ENCODE measurements at regions not wholly inside any gene's neighbourhood (a gene's known extent, or its start where the extent isn't known, plus 50 kb on each side); places are given as distances from the start of the nearest gene placed in this dataset.

DNA sequence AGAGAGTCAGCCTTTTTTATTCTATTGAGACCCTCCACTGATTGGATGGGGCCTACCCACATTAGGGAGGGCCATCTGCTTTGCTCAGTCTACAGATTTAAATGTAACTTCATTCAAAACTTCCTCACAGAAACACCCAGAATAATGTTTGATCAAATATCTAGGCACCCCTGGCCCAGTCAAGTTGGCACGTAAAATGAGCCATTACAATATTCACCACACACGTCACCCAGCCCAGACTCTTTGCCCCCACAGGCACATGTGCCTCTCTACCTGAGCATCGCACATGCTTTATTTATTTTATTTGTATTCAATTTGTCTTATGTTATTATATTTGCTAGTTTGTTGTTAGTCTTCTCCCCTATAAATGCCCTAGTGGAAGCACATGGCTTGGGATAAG is 70.9 kb upstream of the EYA2 start:
- Mint-ChIP-seq H3K4me3 (no peak overlapping the region), H3K9me3 (no peaks in the 10 kb centered on the region), H3K4me1 (no peaks in the 10 kb centered on the region), H3K27me3 (peaks cover 11% of the 10 kb centered on the region), H3K36me3 (no peaks in the 10 kb centered on the region), H3K27ac (no peak overlapping the region)
- DNase-seq, result no peak
- POLR2A ChIA-PET, result no interaction called here
- no peak for ATAC-seq (ENCODE audit: low read depth)

DNA sequence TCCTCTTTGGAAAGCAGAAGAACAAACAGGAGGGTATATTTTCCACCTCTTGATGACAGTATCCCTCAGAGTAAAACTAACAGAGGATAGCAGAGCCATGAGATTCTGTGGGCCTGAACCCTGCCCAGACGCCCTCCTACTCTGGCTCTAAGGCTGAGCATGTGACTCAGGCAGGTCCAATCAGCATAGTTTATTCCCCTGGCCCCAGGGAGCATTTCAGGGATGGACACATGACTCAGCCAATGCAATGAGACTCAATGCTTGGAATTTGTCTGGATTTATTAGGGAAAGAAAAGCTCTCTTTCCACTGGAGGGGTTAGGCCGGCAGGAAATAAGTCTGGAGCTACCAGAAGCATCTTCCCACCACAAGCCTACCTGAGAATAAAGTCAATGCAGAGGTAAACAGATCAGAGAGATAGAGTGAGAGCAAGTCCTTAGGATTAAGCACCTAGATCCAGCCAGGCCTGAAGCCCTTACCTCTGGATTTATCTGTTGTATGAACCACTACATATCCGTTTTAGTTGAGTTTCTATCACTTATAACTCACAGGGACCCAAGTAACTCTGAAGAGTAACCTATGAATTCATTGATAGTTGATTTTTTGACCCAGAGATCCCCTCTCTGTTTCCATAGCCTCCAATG is 68.2 kb upstream of the EYA2 start:
- H3K27me3 Mint-ChIP-seq, result peaks cover 13% of the 10 kb centered on the region
- H3K4me3 Mint-ChIP-seq, result no peak overlapping the region
- no peaks in the 10 kb centered on the region for H3K9me3 Mint-ChIP-seq
- no peaks in the 10 kb centered on the region for H3K4me1 Mint-ChIP-seq
- H3K27ac Mint-ChIP-seq, result no peak overlapping the region
- DNase-seq (no peak), ATAC-seq (ENCODE audit: low read depth) (no peak)
- H3K36me3 Mint-ChIP-seq, result no peaks in the 10 kb centered on the region
- POLR2A ChIA-PET, result no interaction called here

DNA sequence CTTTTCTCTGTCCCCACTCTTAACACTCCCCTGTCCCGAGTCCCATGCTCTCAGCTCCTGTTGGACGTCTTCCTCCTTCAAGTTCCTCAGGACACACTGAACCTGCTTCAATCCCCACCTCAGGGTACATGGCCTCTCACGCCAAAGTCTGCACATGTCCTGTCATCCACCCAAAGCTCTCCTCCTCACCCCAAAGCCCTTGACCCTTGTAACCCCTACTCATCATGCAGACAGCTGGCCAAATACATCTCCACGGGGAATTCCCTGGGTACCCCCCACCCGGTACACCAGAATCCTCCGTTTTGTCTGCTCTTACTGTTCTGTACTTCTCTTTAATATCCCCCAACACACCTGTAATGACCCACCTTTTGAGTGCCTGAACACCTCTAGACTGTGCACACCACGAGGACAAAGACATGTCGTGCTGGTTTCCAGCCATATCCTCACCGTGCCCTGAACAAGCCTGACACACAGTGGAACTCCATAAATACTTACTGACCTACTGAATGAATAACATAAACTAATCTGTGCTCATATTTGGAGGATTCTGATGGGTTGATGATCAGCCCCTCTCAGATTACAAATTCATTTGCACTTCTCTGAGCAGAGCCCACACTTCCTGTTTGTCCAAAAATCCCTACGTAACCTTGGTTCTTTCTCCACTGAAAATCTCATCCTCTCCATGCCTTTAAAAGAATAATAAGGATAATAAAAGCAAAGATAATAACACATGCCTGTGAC is 66.8 kb upstream of the EYA2 start:
- Mint-ChIP-seq H3K9me3 (no peaks in the 10 kb centered on the region), H3K27ac (no peak overlapping the region), H3K36me3 (no peaks in the 10 kb centered on the region), H3K4me1 (no peaks in the 10 kb centered on the region), H3K4me3 (no peak overlapping the region), H3K27me3 (peaks cover 12% of the 10 kb centered on the region)
- ATAC-seq (ENCODE audit: low read depth), result no peak
- no peak for DNase-seq
- POLR2A ChIA-PET, result interaction anchor here (0.6 kb wide), 1 partner anchor 146 kb away, joined by 3 read pairs; no protein-coding TSS in a partner anchor

DNA sequence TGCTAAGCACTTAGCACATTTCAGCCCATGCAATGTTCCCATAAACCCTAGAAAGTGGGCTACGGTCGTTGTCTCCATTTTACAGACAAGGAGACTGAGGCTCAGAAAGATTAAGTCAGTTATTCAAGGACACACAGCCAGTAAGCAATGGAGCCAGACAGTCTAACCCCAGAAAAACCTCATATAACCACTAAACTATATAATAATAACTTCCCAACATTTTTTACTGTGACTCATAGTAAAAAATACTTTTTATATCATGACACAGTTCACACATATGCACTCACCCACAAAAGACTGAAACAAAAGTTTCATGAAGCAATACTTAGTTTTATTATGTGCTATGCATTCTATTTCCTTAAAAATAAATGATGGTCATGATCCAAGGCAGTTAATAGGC is 66.2 kb upstream of the EYA2 start:
- Mint-ChIP-seq H3K4me1 (no peaks in the 10 kb centered on the region), H3K27me3 (peaks cover 16% of the 10 kb centered on the region), H3K9me3 (no peaks in the 10 kb centered on the region), H3K27ac (no peak overlapping the region), H3K4me3 (no peak overlapping the region), H3K36me3 (no peaks in the 10 kb centered on the region)
- POLR2A ChIA-PET, result no interaction called here
- ATAC-seq (ENCODE audit: low read depth), result no peak
- no peak for DNase-seq

DNA sequence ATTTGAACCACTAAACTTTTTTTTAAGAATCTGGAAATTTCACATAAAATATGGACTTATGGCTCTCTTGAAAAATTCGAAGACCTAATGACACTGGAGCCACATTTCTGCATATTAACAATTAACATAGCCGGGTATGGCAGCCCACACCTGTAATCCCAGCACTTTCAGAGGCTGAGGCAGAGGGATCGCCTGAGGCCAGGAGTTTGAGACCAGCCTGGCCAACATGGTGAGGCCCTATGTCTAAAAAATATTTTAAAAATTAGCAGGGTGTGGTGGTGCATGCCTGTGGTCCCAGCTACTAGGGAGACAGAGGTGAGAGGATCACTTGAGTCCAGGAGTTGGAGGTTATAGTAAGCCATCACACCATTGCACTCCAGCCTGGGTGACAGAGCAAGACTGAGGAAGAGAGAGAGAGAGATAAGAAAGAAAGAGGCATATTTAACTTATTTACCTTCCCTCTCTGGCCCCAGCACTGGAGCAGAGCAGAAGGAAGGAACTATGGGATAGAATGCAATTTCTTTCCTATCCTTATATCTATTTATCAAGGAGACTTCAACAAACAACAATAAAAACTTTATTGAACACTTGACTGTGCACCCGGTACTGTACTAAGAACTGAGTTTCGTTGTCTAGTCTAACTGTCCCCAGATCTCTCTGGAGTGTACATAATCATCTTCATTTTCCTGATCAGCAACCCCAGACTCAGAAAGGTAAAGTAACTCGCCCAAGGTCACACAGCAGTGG is 63.6 kb upstream of the EYA2 start:
- ATAC-seq (ENCODE audit: low read depth) (no peak), DNase-seq (no peak)
- Mint-ChIP-seq H3K9me3 (no peaks in the 10 kb centered on the region), H3K27me3 (peaks cover 7% of the 10 kb centered on the region), H3K36me3 (no peaks in the 10 kb centered on the region), H3K27ac (no peak overlapping the region), H3K4me3 (no peak overlapping the region), H3K4me1 (no peaks in the 10 kb centered on the region)
- POLR2A ChIA-PET, result no interaction called here

DNA sequence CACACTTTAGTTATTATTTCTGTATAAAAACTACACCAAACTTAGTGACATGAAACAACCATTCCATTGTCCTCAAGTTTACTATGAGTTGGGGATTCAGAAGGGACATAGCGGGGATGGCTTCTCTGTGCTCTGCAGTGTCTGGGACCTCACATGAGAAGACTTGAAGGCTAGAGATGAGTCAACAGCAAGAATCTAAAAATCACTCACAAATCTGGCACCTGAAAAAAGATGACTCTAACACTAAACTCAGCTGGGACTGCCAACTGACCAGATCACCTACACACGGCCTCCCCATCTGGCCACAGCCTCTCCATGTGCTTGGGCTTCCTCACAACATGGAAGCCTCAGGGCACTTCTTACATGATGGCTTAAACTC is 63.0 kb upstream of the EYA2 start:
- Mint-ChIP-seq H3K36me3 (no peaks in the 10 kb centered on the region), H3K27ac (no peak overlapping the region), H3K27me3 (peaks cover 6% of the 10 kb centered on the region), H3K4me1 (no peaks in the 10 kb centered on the region), H3K9me3 (no peaks in the 10 kb centered on the region), H3K4me3 (no peak overlapping the region)
- ATAC-seq (ENCODE audit: low read depth) (no peak), DNase-seq (no peak)
- POLR2A ChIA-PET, result no interaction called here

DNA sequence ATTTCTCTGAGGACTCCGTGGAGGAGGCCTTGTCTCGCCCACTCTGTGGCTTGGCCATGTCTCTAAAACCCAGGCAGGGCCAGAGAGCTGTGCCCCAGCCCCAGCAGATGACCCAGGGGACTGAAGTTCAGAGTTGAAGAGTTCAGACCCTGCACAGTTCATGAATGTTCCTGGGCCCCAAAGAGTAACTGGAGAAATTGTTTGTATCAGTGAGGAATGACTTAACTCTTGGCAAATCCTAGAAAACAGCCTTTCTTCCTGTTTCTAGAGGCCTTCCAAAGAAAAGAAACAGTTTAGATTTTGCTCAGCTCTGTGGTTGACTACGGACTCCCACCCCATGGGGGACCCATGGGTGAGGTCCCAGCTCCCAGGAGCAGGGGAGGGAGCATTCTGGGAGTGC is 62.1 kb upstream of the EYA2 start:
- Mint-ChIP-seq H3K9me3 (no peaks in the 10 kb centered on the region), H3K4me1 (no peaks in the 10 kb centered on the region), H3K4me3 (no peak overlapping the region), H3K36me3 (no peaks in the 10 kb centered on the region), H3K27me3 (peaks cover 8% of the 10 kb centered on the region), H3K27ac (no peak overlapping the region)
- DNase-seq (no peak), ATAC-seq (ENCODE audit: low read depth) (no peak)
- POLR2A ChIA-PET, result no interaction called here

DNA sequence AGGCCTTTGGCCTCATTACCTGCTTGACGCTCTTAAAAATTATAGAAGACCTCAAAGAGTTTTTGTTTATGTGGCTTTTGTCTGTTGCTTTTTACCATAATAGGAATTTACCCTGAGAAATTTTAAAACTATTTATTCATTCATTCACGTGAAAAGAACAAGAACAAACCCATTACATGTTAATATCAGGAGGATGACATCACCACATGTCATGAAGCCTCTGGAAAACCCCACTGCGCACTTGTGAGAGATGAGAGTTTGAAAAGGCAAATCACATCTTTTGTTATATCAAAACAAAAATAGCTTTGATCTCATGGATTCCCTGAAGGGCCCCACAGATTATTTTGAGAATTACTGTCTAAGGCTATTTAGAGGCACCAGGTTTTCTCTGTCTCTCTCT is 61.3 kb upstream of the EYA2 start:
- Mint-ChIP-seq H3K9me3 (no peaks in the 10 kb centered on the region), H3K4me3 (no peak overlapping the region), H3K36me3 (no peaks in the 10 kb centered on the region), H3K4me1 (no peaks in the 10 kb centered on the region), H3K27ac (no peak overlapping the region), H3K27me3 (peaks cover 12% of the 10 kb centered on the region)
- no peak for DNase-seq
- ATAC-seq (ENCODE audit: low read depth), result no peak
- POLR2A ChIA-PET, result no interaction called here

DNA sequence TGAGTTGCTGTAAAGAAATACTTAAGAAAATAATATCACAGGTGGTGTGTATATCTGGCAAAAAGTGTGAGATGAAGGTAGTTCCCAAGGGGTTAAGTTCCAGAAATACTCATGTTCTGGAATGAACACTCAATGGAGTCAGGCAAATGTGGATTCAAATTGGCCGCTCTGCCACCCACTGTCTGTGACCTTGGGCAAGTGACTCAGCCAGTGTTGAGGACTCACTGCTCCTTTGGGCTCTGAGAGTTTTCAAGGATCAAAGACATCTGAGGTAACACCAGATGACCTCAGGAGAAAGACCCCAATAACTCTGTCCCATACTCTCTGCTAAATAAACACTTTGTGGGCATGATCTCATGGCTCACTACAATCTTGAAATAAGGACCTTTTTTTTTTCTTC is 59.2 kb upstream of the EYA2 start:
- Mint-ChIP-seq H3K4me1 (no peaks in the 10 kb centered on the region), H3K36me3 (no peaks in the 10 kb centered on the region), H3K27me3 (peaks cover 10% of the 10 kb centered on the region), H3K9me3 (no peaks in the 10 kb centered on the region), H3K27ac (no peak overlapping the region), H3K4me3 (no peak overlapping the region)
- DNase-seq (no peak), ATAC-seq (ENCODE audit: low read depth) (no peak)
- POLR2A ChIA-PET, result no interaction called here

DNA sequence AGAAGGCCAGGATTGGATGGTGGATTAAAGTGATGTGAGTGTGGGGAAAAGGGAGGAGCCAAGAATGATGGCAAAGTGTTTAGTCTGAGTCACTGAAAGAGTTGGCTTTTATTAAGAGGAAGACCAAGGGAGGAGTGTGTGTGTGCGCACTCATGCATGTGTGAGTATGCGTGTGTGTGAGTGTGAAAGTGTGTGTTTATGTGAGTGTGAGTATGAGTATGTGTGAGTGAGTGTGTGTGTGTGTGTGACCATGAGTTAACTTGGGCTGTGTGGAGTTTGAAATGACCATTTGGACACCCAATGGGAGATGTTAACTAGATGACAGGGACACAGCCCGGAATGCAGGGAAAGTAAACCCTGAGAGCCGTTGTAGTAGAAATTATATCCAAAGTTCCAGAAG is 57.6 kb upstream of the EYA2 start:
- H3K36me3 Mint-ChIP-seq, result no peaks in the 10 kb centered on the region
- H3K27me3 Mint-ChIP-seq, result peaks cover 15% of the 10 kb centered on the region
- H3K4me1 Mint-ChIP-seq, result no peaks in the 10 kb centered on the region
- no peak for DNase-seq
- H3K4me3 Mint-ChIP-seq, result no peak overlapping the region
- H3K27ac Mint-ChIP-seq, result no peak overlapping the region
- POLR2A ChIA-PET, result no interaction called here
- H3K9me3 Mint-ChIP-seq, result no peaks in the 10 kb centered on the region
- no peak for ATAC-seq (ENCODE audit: low read depth)

DNA sequence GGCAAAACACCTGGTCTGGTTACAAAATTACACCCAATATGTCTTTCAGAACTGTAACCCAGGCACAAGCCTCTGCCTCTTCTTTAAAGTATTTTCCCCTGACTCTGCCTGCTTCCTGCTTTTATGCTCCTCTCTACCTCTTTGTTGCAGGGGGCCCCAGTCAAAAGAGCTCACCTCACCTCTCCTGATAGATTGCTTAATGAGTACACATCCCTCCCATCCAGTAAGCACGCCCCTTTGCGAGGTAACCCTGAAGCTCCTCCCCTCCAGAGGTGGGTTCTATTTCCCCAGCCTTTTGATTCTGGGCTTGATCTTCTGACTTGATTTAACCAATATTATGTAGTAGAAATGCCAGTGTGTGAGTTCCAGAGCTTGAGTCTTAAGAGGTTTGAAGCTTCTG is 56.6 kb upstream of the EYA2 start:
- no peak overlapping the region for H3K27ac Mint-ChIP-seq
- no peaks in the 10 kb centered on the region for H3K4me1 Mint-ChIP-seq
- POLR2A ChIA-PET, result no interaction called here
- H3K27me3 Mint-ChIP-seq, result peaks cover 17% of the 10 kb centered on the region
- H3K4me3 Mint-ChIP-seq, result no peak overlapping the region
- H3K36me3 Mint-ChIP-seq, result no peaks in the 10 kb centered on the region
- ATAC-seq (ENCODE audit: low read depth) (no peak), DNase-seq (no peak)
- H3K9me3 Mint-ChIP-seq, result no peaks in the 10 kb centered on the region

DNA sequence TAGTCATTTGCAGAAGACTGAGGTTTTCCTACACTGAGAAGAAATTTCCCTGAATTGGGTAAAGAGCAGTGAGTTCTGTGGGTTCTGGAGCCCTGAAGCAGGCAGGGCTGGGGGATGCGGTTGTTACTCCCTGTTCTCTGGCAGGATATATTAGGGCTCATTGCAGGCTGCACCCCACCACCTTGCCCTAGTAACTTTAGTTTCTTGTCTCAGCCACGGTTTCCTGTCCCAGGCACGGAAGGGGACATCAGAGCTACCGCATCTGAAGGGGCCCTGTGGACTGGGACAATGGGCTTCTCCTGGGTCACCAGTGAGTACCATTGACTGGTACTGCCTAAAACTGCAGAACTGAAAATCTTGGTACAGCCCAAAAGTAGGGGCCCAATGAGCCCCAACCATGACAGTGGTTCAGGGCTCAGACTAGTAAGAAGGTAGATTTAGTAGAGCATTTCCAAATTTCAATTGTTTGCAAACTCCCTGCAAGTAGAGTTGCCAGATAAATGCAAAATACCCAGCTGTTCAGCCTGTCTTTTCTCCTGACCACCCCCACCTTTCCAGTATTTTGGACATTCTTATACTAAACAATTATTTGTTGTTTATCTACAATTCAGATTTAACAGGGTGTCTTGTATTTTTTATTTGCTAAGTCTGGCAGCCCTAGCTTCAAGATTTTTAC is 54.5 kb upstream of the EYA2 start:
- H3K27ac Mint-ChIP-seq, result no peak overlapping the region
- H3K4me3 Mint-ChIP-seq, result no peak overlapping the region
- ATAC-seq (ENCODE audit: low read depth) (no peak), DNase-seq (no peak)
- H3K36me3 Mint-ChIP-seq, result no peaks in the 10 kb centered on the region
- no peaks in the 10 kb centered on the region for H3K9me3 Mint-ChIP-seq
- H3K4me1 Mint-ChIP-seq, result no peaks in the 10 kb centered on the region
- H3K27me3 Mint-ChIP-seq, result peaks cover 13% of the 10 kb centered on the region
- POLR2A ChIA-PET, result no interaction called here

Measured in activated naive CD8-positive, alpha-beta T cell treated with anti-CD3 and anti-CD28 coated beads, Interleukin-2, amount 10 ng/mL, durations not matched to agents 7 days and 5 days (primary cell).